Amniotic epithelial cell (primary cell): ENCODE measurements at regions not wholly inside any gene's neighbourhood (a gene's known extent, or its start where the extent isn't known, plus 50 kb on each side); places are given as distances from the start of the nearest gene placed in this dataset.
"Not testable (repeated sequence)": the region's sequence is repeated elsewhere in the genome, so short reads cannot be mapped to it uniquely, and the experiment has no call there.

Experiments used
- DNase-seq: peaks from one replicate; pipeline ENCODE4 v3.0.0-alpha.2; 2010; ENCODE audit warnings: low read depth

- no peak for DNase-seq
Observed at GRCh38 chr16:14002416-14002990, 68.6 kb upstream of the MRTFB start.

- peak; percentile 51 for DNase-seq
Observed at GRCh38 chr16:14003074-14003570, 68.0 kb upstream of the MRTFB start.

- DNase-seq = no peak
Observed at GRCh38 chr16:14004031-14004728, 66.9 kb upstream of the MRTFB start.

- no peak for DNase-seq
Observed at GRCh38 chr16:14004729-14005315, 66.3 kb upstream of the MRTFB start.

GRCh38 chr16:14005335-14005734 is 65.8 kb upstream of the MRTFB start:
- no peak for DNase-seq

- DNase-seq = peak; percentile 11
Observed at GRCh38 chr16:14007450-14007849, 63.7 kb upstream of the MRTFB start.

- DNase-seq = no peak
Observed at GRCh38 chr16:14011001-14011400, 60.1 kb upstream of the MRTFB start.

GRCh38 chr16:14011846-14012245 is 59.3 kb upstream of the MRTFB start:
- DNase-seq = no peak

GRCh38 chr16:14013145-14013570 is 58.0 kb upstream of the MRTFB start:
- no peak for DNase-seq

- peak; percentile 47 for DNase-seq
Observed at GRCh38 chr16:14013571-14014283, 57.4 kb upstream of the MRTFB start.

GRCh38 chr16:14014284-14014625 is 56.9 kb upstream of the MRTFB start:
- no peak for DNase-seq

GRCh38 chr16:14015033-14015432 is 56.1 kb upstream of the MRTFB start:
- DNase-seq = no peak

GRCh38 chr16:14015461-14015860 is 55.7 kb upstream of the MRTFB start:
- DNase-seq = no peak

- peak; percentile 61 for DNase-seq
Observed at GRCh38 chr16:14015948-14016347, 55.2 kb upstream of the MRTFB start.

GRCh38 chr16:14016362-14016761 is 54.8 kb upstream of the MRTFB start:
- DNase-seq = not testable (repeated sequence)

- no peak for DNase-seq
Observed at GRCh38 chr16:14017886-14018285, 53.2 kb upstream of the MRTFB start.

GRCh38 chr16:14018851-14019250 is 52.3 kb upstream of the MRTFB start:
- DNase-seq = no peak

GRCh38 chr16:14020141-14020540 is 51.0 kb upstream of the MRTFB start:
- no peak for DNase-seq
